ENCODE measurements at regions not wholly inside any gene's neighbourhood (a gene's known extent, or its start where the extent isn't known, plus 50 kb on each side); places are given as distances from the start of the nearest gene placed in this dataset.

GRCh38 chr3:152669560-152669959, 165.4 kb upstream of the P2RY1 start:
- Histone ChIP-seq H3K36me3 (no peaks in the 10 kb centered on the region), H3K4me1 (peaks cover 0 to 14% (median 0%) of the 10 kb centered on the region in 3 donors), H3K27ac (no peak overlapping the region), H3K4me3 (no peak overlapping the region), H3K27me3 (no peaks in the 10 kb centered on the region), H3K9me3 (no peaks in the 10 kb centered on the region)
- 79 to 90% methylated on average over 4 of the region's 4 CpGs for WGBS, 2 donors
- intact Hi-C loops (cut with DNase I), result no loop called here
- TF ChIP-seq POLR2A (IDR thresholded peaks at IDR 0.05) (no peak), CTCF (IDR thresholded peaks at IDR 0.05) (no peak)
- no peak for DNase-seq

- H3K4me3 ChIP-seq, result no peak overlapping the region
- H3K4me1 ChIP-seq, result peaks cover 0 to 3% (median 0%) of the 10 kb centered on the region in 3 donors
- H3K9me3 ChIP-seq, result no peaks in the 10 kb centered on the region
- no peak overlapping the region for H3K27ac ChIP-seq
- no peak for DNase-seq
- no peaks in the 10 kb centered on the region for H3K27me3 ChIP-seq
- WGBS, 2 donors, result 61 to 69% methylated on average over 8 of the region's 8 CpGs
- intact Hi-C loops (cut with DNase I), result no loop called here
- TF ChIP-seq POLR2A (IDR thresholded peaks at IDR 0.05) (no peak), CTCF (IDR thresholded peaks at IDR 0.05) (no peak)
- no peaks in the 10 kb centered on the region for H3K36me3 ChIP-seq
Measured at GRCh38 chr3:152671446-152672319, 163.2 kb upstream of the P2RY1 start.

- no peak for DNase-seq
- WGBS, 2 donors, result 54 to 63% methylated on average over 3 of the region's 3 CpGs
- peaks cover 0 to 3% (median 0%) of the 10 kb centered on the region in 3 donors for H3K4me1 ChIP-seq
Measured at GRCh38 chr3:152672320-152672649, 162.6 kb upstream of the P2RY1 start.

GRCh38 chr3:152676810-152677379, 158.0 kb upstream of the P2RY1 start:
- TF ChIP-seq POLR2A (IDR thresholded peaks at IDR 0.05) (no peak), CTCF (IDR thresholded peaks at IDR 0.05) (no peak)
- no peak for DNase-seq
- Histone ChIP-seq H3K9me3 (no peaks in the 10 kb centered on the region), H3K36me3 (no peaks in the 10 kb centered on the region), H3K4me3 (no peak overlapping the region), H3K27me3 (no peaks in the 10 kb centered on the region), H3K4me1 (peaks cover 0 to 3% (median 0%) of the 10 kb centered on the region in 3 donors), H3K27ac (no peak overlapping the region)
- intact Hi-C loops (cut with DNase I), result no loop called here
- WGBS, 2 donors, result 69 to 77% methylated on average over 2 of the region's 2 CpGs

More at GRCh38 chr3:152672320-152672649, 162.6 kb upstream of the P2RY1 start:
- Histone ChIP-seq H3K9me3 (no peaks in the 10 kb centered on the region), H3K27me3 (no peaks in the 10 kb centered on the region), H3K36me3 (no peaks in the 10 kb centered on the region), H3K27ac (no peak overlapping the region), H3K4me3 (no peak overlapping the region)
- intact Hi-C loops (cut with DNase I), result no loop called here
- no peak for TF ChIP-seq CTCF (IDR thresholded peaks at IDR 0.05)
- no peak for TF ChIP-seq POLR2A (IDR thresholded peaks at IDR 0.05)

- intact Hi-C loops (cut with DNase I), result no loop called here
- no peak for DNase-seq
- Histone ChIP-seq H3K36me3 (no peaks in the 10 kb centered on the region), H3K27ac (no peak overlapping the region), H3K27me3 (no peaks in the 10 kb centered on the region), H3K9me3 (no peaks in the 10 kb centered on the region), H3K4me1 (no peaks in the 10 kb centered on the region), H3K4me3 (no peak overlapping the region)
- no peak for TF ChIP-seq CTCF (IDR thresholded peaks at IDR 0.05)
- no peak for TF ChIP-seq POLR2A (IDR thresholded peaks at IDR 0.05)
- 53 to 63% methylated on average over 2 of the region's 2 CpGs for WGBS, 2 donors
Measured at GRCh38 chr3:152677491-152677890, 157.4 kb upstream of the P2RY1 start.

Measured in esophagus squamous epithelium (tissue), 5 donors.